HG02943 (cell line): ENCODE measurements at regions not wholly inside any gene's neighbourhood (a gene's known extent, or its start where the extent isn't known, plus 50 kb on each side); places are given as distances from the start of the nearest gene placed in this dataset.
A peak's percentile ranks its signal among the peaks of the same experiment; 100 is the strongest.
"Not testable (repeated sequence)": the region's sequence is repeated elsewhere in the genome, so short reads cannot be mapped to it uniquely, and the experiment has no call there.

Experiments
- ATAC-seq: cut with Tn5 transposase; IDR thresholded peaks from one replicate; pipeline ENCODE4 v1.9.1; 2021; ENCODE audit warnings: mild to moderate bottlenecking, low read depth, moderate library complexity; ENCODE audit not compliant: unreplicated experiment

- ATAC-seq: no peak
Observed at GRCh38 chr10:8128511-8128910, 74.0 kb downstream of the GATA3 start.

- no peak for ATAC-seq
Observed at GRCh38 chr10:8129438-8129837, 75.0 kb downstream of the GATA3 start.

GRCh38 chr10:8130973-8131911 is 76.8 kb downstream of the GATA3 start:
- no peak for ATAC-seq

- peak; percentile 60 for ATAC-seq
Observed at GRCh38 chr10:8133146-8133545, 78.7 kb downstream of the GATA3 start.

- ATAC-seq: no peak
Observed at GRCh38 chr10:8136736-8137135, 82.2 kb downstream of the GATA3 start.

DNA sequence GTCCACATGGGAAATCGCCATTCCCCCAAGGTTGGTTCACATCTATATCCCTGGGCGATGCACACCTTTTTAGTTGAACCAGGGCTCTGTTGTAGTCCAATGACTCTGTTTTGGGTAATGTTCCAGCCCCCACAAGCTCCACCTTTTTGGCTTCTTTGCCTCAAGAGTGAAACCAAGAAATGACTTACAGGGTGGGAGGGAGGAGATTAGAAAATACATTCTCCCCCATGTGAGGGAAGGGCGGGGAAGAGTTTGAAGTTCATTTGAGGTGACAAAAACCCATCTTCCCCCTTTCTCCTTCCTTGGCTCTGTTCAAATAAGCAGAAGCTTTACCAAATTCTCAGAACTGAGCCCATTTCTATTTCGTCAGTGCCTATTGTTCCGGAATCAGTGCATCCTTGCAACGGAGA is 82.8 kb downstream of the GATA3 start:
- ATAC-seq: no peak

DNA sequence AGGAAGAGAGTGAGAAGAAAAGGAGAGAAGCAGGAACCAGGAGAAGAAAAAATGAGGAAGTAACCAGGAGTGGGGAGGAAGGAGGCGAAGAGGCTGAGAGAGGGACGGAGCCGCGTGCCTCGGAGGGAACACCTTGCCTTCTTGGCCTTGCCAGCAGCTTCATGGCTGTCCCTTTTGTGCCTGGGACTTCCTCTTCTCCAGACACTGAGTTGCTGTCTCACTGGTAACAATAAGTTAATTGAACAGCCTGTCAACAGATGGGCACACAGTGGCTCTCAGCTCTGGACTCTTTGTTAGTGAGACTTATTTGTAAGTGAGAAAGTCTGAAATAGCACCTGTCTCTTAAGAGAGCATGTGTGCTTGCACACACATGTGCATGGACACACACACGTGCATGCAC is 83.2 kb downstream of the GATA3 start:
- no peak for ATAC-seq

DNA sequence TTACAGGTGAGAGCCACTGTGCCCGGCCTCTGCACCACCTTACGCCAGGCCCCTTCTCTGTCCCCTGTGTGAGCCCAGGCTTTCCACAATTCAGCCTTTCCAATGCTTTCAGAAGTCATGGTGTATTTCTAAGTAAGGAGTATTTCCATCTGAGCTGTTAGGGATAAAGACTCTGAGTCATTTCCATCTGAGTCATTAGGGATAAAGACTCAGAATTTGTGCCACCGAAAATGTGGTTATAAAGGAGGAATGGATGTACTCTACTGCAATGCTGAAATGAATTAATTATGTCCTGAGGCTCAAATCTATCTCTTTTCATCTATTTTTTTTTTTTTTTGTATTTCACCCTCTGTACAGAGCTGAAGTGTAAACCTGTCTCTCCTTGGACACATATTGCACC is 84.0 kb downstream of the GATA3 start:
- no peak for ATAC-seq

DNA sequence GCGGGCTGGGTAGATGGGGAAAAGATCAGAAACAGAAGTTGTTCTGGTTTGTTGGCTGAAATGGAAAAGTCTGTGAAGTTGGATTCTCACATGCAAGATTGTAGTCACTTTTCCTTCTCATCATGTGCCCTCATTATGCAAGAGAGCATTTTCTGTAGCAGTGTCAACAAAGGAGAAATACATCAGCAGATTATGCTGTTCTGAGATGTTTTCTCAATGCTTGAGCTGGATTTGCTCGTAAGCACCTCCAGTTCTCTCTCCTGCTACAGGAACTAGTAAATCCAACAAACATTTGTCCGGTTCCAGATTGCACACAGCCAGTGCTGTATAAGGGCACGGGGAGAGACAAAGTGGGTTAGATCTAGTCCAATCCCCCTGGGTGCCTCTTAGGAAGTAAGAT is 90.0 kb downstream of the GATA3 start:
- no peak for ATAC-seq

DNA sequence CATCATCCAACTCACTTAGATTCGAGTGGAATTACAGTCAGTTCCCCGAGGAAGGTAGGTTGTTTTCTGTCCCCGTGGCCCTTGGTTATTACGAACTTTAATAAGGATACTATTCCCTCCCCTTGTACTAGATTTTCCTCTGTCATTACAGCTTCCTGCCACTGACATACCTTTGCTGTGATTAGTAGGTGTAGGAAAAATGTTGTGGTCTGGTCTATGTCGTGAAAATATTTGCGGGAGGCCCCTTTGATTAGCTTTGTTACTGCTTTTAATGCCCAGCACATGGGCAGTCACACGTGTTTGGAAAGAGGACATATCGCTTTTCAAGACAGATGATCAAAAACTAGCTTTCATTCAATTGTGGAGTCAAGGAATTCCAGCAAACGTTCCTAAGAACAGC is 92.2 kb downstream of the GATA3 start:
- ATAC-seq: no peak

DNA sequence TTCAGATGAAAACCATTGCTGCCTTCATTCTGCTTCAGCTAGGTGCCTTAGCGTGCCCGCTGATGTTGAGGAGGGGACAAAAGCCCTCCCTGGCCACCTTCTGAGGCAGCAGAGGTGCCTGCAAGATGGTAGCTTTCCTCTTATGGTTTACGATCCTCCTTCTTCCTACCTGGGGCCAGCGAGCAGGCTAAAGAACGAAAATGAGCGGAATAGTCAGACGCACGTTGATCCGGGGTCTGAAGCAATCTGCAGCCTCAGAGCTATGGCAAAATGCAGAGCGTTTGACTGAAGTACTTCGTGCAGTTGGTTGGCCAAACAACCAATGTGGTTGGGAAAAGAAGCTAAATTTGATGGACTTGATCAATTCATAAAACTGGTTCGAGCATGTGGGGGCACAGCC is 95.5 kb downstream of the GATA3 start:
- ATAC-seq: no peak

DNA sequence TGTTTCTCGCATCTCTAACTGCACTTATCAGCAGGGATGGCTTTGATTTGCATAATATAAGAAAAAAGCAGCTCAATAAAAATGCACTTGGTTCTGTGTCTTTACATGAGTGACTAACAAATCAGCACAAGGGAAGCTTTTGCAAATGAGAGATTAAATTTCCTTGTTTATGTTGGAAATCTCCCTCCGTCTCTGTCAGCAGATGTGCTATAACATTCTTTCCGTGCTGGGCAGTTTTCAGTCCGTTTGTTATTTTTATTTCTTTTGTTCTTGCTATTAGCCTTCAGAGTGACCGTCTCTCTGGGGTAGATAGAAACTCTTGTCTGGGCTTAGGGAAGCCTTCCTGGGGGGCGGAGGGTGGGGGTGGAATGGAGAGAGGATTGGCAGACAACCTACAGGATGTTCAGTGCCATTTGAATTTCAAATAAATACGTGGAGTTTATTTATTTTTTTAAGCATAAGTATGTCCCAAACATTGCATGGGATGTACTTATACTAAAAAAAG is 96.0 kb downstream of the GATA3 start:
- no peak for ATAC-seq

GRCh38 chr10:8151086-8151485 is 96.6 kb downstream of the GATA3 start:
- no peak for ATAC-seq

GRCh38 chr10:8156918-8157317 is 102.4 kb downstream of the GATA3 start:
- ATAC-seq: no peak

GRCh38 chr10:8158193-8159071 is 103.9 kb downstream of the GATA3 start:
- ATAC-seq: no peak

- no peak for ATAC-seq
Observed at GRCh38 chr10:8159341-8160165, 105.1 kb downstream of the GATA3 start.

- no peak for ATAC-seq
Observed at GRCh38 chr10:8163824-8164223, 109.3 kb downstream of the GATA3 start.

DNA sequence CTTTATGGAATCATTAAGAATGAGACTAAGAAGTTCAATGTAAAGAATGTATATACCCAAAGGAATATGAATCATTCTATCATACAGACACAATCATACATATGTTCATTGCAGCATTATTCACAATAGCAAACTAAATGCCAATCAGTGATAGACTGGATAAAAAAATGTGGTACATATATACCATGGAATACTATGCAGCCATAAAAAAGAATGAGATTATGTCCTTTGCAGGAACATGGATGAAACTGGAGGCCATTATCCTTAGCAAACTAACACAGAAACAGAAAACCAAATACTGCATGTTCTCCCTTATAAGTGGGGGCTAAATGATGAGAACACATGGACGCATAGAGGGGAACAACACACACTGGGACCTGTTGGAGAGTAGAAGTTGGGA is 110.2 kb downstream of the GATA3 start:
- not testable (repeated sequence) for ATAC-seq

DNA sequence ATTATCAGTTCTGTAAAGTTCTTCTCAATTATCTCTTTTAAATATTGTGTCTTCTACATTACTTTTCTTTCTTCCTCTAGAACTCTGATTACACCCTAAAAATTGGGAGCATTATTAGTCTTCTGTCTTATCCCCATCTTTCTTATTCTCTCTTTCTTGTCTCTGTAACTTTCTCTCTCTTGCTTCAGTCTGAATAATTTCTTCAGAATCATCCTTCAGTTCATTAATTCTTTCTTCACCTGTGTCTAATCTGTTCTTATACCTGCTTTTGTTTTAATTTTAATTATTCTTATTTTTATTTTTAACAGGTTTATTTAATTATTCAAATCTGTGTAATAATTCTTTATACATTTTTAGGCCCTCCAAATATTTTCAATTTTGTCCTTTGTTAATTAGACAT is 114.3 kb downstream of the GATA3 start:
- no peak for ATAC-seq

- ATAC-seq: no peak
Observed at GRCh38 chr10:8171008-8171407, 116.5 kb downstream of the GATA3 start.
